ENCODE measurements at regions not wholly inside any gene's neighbourhood (a gene's known extent, or its start where the extent isn't known, plus 50 kb on each side); places are given as distances from the start of the nearest gene placed in this dataset.

GRCh38 chr2:194104687-194105086, 1552.3 kb upstream of the SLC39A10 start:
- intact Hi-C loops (cut with micrococcal nuclease; ENCODE audit: unreplicated experiment) = no loop called here
- H3K27me3 ChIP-seq (ENCODE audit: control insufficient read depth in 1 of 2, insufficient read depth in 2 of 2, low read length in 2 of 2) = no peaks in the 10 kb centered on the region
- no peaks in the 10 kb centered on the region for H3K9me3 ChIP-seq (ENCODE audit: low read length)
- BruUV-seq (replicated peaks) = no TSS peak
- H3K4me1 ChIP-seq (ENCODE audit: insufficient read depth, low read length) = no peaks in the 10 kb centered on the region
- CTCF ChIA-PET (ENCODE audit: low intra/inter-chr PET ratio, low total read pairs) = no interaction called here
- POLR2A ChIA-PET = no interaction called here
- ATAC-seq (no peak), DNase-seq (ENCODE audit: low spot score) (no peak), FAIRE-seq (no peak)
- no peak overlapping the region for H3K9ac ChIP-seq (ENCODE audit: insufficient read depth, low read depth, low read length)
- no peaks in the 10 kb centered on the region for H3K79me2 ChIP-seq (ENCODE audit: insufficient read depth, low read length)
- H2AFZ ChIP-seq (ENCODE audit: low read length) = no peak overlapping the region
- H3K4me3 ChIP-seq (replicated peaks in 1 of 3; ENCODE audit: insufficient read depth in 1 of 3, low read depth in 2 of 3, low read length in 3 of 3) = no peak overlapping the region
- no peak overlapping the region for H3K27ac ChIP-seq (ENCODE audit: extremely low read length, insufficient read depth, low read length)
- in situ Hi-C loops (cut with HindIII; ENCODE audit: extremely low pct_ligation_motif_present, low pct_unique_long_range_greater_than_20kb) = no loop called here
- H3K36me3 ChIP-seq (replicated peaks in 1 of 2; ENCODE audit: control insufficient read depth in 1 of 2, insufficient read depth in 2 of 2, low read length in 2 of 2) = no peaks in the 10 kb centered on the region
- H3K4me2 ChIP-seq (ENCODE audit: low read depth, low read length) = no peak overlapping the region
- H4K20me1 ChIP-seq (ENCODE audit: insufficient read depth, low read length) = no peaks in the 10 kb centered on the region
- TF ChIP-seq GPN1 (CRISPR knock-in tag; IDR thresholded peaks at IDR 0.05; ENCODE audit: borderline replicate concordance) (no peak), CC2D1A (CRISPR knock-in tag; IDR thresholded peaks at IDR 0.05) (no peak), ZNF749 (CRISPR knock-in tag; IDR thresholded peaks at IDR 0.05; ENCODE audit: borderline replicate concordance) (no peak), KLF13 (CRISPR knock-in tag; IDR thresholded peaks at IDR 0.05) (no peak), ZNF687 (CRISPR knock-in tag; IDR thresholded peaks at IDR 0.05) (no peak), ZBTB4 (CRISPR knock-in tag; IDR thresholded peaks at IDR 0.05; ENCODE audit: borderline replicate concordance) (no peak), GPBP1L1 (CRISPR knock-in tag; IDR thresholded peaks at IDR 0.05) (no peak), PBX3 (CRISPR knock-in tag; IDR thresholded peaks at IDR 0.05; ENCODE audit: borderline replicate concordance) (no peak), SKI (IDR thresholded peaks at IDR 0.05; ENCODE audit: partially characterized antibody) (no peak), RAD51 (IDR thresholded peaks at IDR 0.05; ENCODE audit: borderline replicate concordance) (no peak), ZNF414 (CRISPR knock-in tag; IDR thresholded peaks at IDR 0.05) (no peak), ZNF225 (CRISPR knock-in tag; IDR thresholded peaks at IDR 0.05) (no peak)
- TF ChIP-seq, protein P1, sequence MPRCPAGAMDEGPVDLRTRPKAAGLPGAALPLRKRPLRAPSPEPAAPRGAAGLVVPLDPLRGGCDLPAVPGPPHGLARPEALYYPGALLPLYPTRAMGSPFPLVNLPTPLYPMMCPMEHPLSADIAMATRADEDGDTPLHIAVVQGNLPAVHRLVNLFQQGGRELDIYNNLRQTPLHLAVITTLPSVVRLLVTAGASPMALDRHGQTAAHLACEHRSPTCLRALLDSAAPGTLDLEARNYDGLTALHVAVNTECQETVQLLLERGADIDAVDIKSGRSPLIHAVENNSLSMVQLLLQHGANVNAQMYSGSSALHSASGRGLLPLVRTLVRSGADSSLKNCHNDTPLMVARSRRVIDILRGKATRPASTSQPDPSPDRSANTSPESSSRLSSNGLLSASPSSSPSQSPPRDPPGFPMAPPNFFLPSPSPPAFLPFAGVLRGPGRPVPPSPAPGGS (CRISPR knock-in tag; IDR thresholded peaks at IDR 0.05) = no peak
